ENCODE measurements at regions not wholly inside any gene's neighbourhood (a gene's known extent, or its start where the extent isn't known, plus 50 kb on each side); places are given as distances from the start of the nearest gene placed in this dataset.

- TF ChIP-seq CTCF (IDR thresholded peaks at IDR 0.05; ENCODE audit: borderline replicate concordance, extremely low read depth, insufficient read depth) = no peak
- H3K27ac ChIP-seq (ENCODE audit: low read depth in 2 of 2, low read length in 2 of 2) = no peak overlapping the region
Observed at GRCh38 chr7:25638068-25638467, 409.8 kb upstream of the NPVF start.

GRCh38 chr7:25638590-25639244 lies 410.4 kb upstream of the NPVF start:
- TF ChIP-seq CTCF (IDR thresholded peaks at IDR 0.05; ENCODE audit: borderline replicate concordance, extremely low read depth, insufficient read depth) = no peak
- H3K9ac ChIP-seq (ENCODE audit: low read length in 3 of 3) = no peak overlapping the region
- H3K36me3 ChIP-seq (ENCODE audit: control insufficient read depth in 2 of 3, insufficient read depth in 3 of 3, low read length in 3 of 3) = no peaks in the 10 kb centered on the region
- FAIRE-seq (no peak), DNase-seq (no peak)
- H3K9me3 ChIP-seq (ENCODE audit: control insufficient read depth in 2 of 3, insufficient read depth in 1 of 3, low read length in 3 of 3) = no peaks in the 10 kb centered on the region
- peaks cover 0 to 2% (median 0%) of the 10 kb centered on the region in 3 donors for H3K4me1 ChIP-seq (ENCODE audit: control insufficient read depth in 2 of 3, insufficient read depth in 2 of 3, low read depth in 1 of 3, low read length in 3 of 3)
- H3K27me3 ChIP-seq (ENCODE audit: control insufficient read depth, insufficient read depth, low read length) = no peaks in the 10 kb centered on the region
- intact Hi-C loops (cut with DNase I) = no loop called here
- no peak overlapping the region for H3K4me3 ChIP-seq (ENCODE audit: low read length in 3 of 3)
- H3K27ac ChIP-seq (ENCODE audit: low read depth in 2 of 2, low read length in 2 of 2) = no peak overlapping the region

More at GRCh38 chr7:25638068-25638467, 409.8 kb upstream of the NPVF start:
- FAIRE-seq (no peak), DNase-seq (no peak)
- H3K9ac ChIP-seq (ENCODE audit: low read length in 3 of 3) = no peak overlapping the region
- no peaks in the 10 kb centered on the region for H3K27me3 ChIP-seq (ENCODE audit: control insufficient read depth, insufficient read depth, low read length)
- no peaks in the 10 kb centered on the region for H3K9me3 ChIP-seq (ENCODE audit: control insufficient read depth in 2 of 3, insufficient read depth in 1 of 3, low read length in 3 of 3)
- H3K36me3 ChIP-seq (ENCODE audit: control insufficient read depth in 2 of 3, insufficient read depth in 3 of 3, low read length in 3 of 3) = no peaks in the 10 kb centered on the region
- no peak overlapping the region for H3K4me3 ChIP-seq (ENCODE audit: low read length in 3 of 3)
- intact Hi-C loops (cut with DNase I) = no loop called here
- peaks cover 0 to 2% (median 0%) of the 10 kb centered on the region in 3 donors for H3K4me1 ChIP-seq (ENCODE audit: control insufficient read depth in 2 of 3, insufficient read depth in 2 of 3, low read depth in 1 of 3, low read length in 3 of 3)

- TF ChIP-seq CTCF (IDR thresholded peaks at IDR 0.05; ENCODE audit: borderline replicate concordance, extremely low read depth, insufficient read depth) = no peak
- Histone ChIP-seq H3K9me3 (ENCODE audit: control insufficient read depth in 2 of 3, insufficient read depth in 1 of 3, low read length in 3 of 3) (no peaks in the 10 kb centered on the region), H3K9ac (ENCODE audit: low read length in 3 of 3) (no peak overlapping the region), H3K36me3 (ENCODE audit: control insufficient read depth in 2 of 3, insufficient read depth in 3 of 3, low read length in 3 of 3) (no peaks in the 10 kb centered on the region), H3K4me3 (ENCODE audit: low read length in 3 of 3) (no peak overlapping the region), H3K4me1 (ENCODE audit: control insufficient read depth in 2 of 3, insufficient read depth in 2 of 3, low read depth in 1 of 3, low read length in 3 of 3) (no peaks in the 10 kb centered on the region), H3K27ac (ENCODE audit: low read depth in 2 of 2, low read length in 2 of 2) (no peak overlapping the region), H3K27me3 (ENCODE audit: control insufficient read depth, insufficient read depth, low read length) (no peaks in the 10 kb centered on the region)
- intact Hi-C loops (cut with DNase I) = no loop called here
- FAIRE-seq = no peak
- DNase-seq = no peak
Observed at GRCh38 chr7:25642849-25643248, 414.6 kb upstream of the NPVF start.

- no peaks in the 10 kb centered on the region for H3K27me3 ChIP-seq (ENCODE audit: control insufficient read depth, insufficient read depth, low read length)
- intact Hi-C loops (cut with DNase I) = no loop called here
- FAIRE-seq (no peak), DNase-seq (no peak)
- no peaks in the 10 kb centered on the region for H3K36me3 ChIP-seq (ENCODE audit: control insufficient read depth in 2 of 3, insufficient read depth in 3 of 3, low read length in 3 of 3)
- H3K9me3 ChIP-seq (ENCODE audit: control insufficient read depth in 2 of 3, insufficient read depth in 1 of 3, low read length in 3 of 3) = no peaks in the 10 kb centered on the region
- no peak overlapping the region for H3K9ac ChIP-seq (ENCODE audit: low read length in 3 of 3)
- no peak overlapping the region for H3K27ac ChIP-seq (ENCODE audit: low read depth in 2 of 2, low read length in 2 of 2)
- H3K4me1 ChIP-seq (ENCODE audit: control insufficient read depth in 2 of 3, insufficient read depth in 2 of 3, low read depth in 1 of 3, low read length in 3 of 3) = no peaks in the 10 kb centered on the region
- H3K4me3 ChIP-seq (ENCODE audit: low read length in 3 of 3) = no peak overlapping the region
- no peak for TF ChIP-seq CTCF (IDR thresholded peaks at IDR 0.05; ENCODE audit: borderline replicate concordance, extremely low read depth, insufficient read depth)
Observed at GRCh38 chr7:25643286-25643685, 415.0 kb upstream of the NPVF start.

All from kidney (tissue), 13 donors.